ENCODE measurements at regions not wholly inside any gene's neighbourhood (a gene's known extent, or its start where the extent isn't known, plus 50 kb on each side); places are given as distances from the start of the nearest gene placed in this dataset.
A peak's percentile ranks its signal among the peaks of the same experiment; 100 is the strongest.

GRCh38 chr1:43038232-43038935 lies 79.7 kb upstream of the SLC2A1 start:
- Histone ChIP-seq H3K4me3 (no peak overlapping the region), H3K4me1 (replicated peaks in 1 of 2) (peaks cover 25 to 42% of the 10 kb centered on the region in 2 donors), H3K27ac (no peak overlapping the region)
- 17 to 100% (median 77%) methylated on average over 2 to 9 of the region's 9 CpGs for WGBS, 10 experiments
- ATAC-seq (replicated peaks in 6 of 8) = peak in 3 of 8 experiments; percentile 70 to 95 (median 84)
- in situ Hi-C loops (cut with MboI; ENCODE audit: low pct_unique_long_range_greater_than_20kb in 2 of 9, low sequenced_read_pairs in 9 of 9, unreplicated experiment in 9 of 9) = no loop called here

GRCh38 chr1:43037466-43037865 lies 78.8 kb upstream of the SLC2A1 start:
- WGBS, 10 experiments = 83 to 100% (median 97%) methylated on average over 1 to 6 of the region's 6 CpGs; no CpG with 5 or more reads in 4 of the 10 experiments
- H3K27ac ChIP-seq = no peak overlapping the region

DNA sequence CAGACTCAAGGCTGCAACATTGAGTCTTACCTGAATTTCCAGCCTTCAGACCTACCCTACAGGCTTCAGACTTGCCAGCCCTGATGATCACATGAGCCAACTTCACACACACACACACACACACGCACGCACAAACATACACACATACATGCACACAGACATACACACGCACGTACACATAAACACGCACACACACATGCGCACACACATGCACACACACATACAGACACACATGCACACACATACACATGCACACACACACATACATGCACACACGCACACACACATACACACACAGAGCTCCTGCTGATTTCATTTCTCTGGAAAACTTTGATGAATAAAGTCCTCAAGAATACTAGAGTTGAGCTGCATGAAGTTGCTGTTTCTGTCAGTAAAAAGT lies 78.3 kb upstream of the SLC2A1 start:
- in situ Hi-C loops (cut with MboI; ENCODE audit: low pct_unique_long_range_greater_than_20kb in 2 of 9, low sequenced_read_pairs in 9 of 9, unreplicated experiment in 9 of 9) = no loop called here
- 68 to 100% (median 92%) methylated on average over 2 to 4 of the region's 7 CpGs; no CpG with 5 or more reads in 5 of the 10 experiments for WGBS, 10 experiments
- no peak overlapping the region for H3K27ac ChIP-seq
- peaks cover 24 to 33% of the 10 kb centered on the region in 2 donors for H3K4me1 ChIP-seq (replicated peaks in 1 of 2)
- no peak overlapping the region for H3K4me3 ChIP-seq
- ATAC-seq (replicated peaks in 6 of 8) = peak in 4 of 8 experiments; percentile 7 to 17 (median 12)

More at GRCh38 chr1:43037466-43037865, 78.8 kb upstream of the SLC2A1 start:
- Histone ChIP-seq H3K4me1 (replicated peaks in 1 of 2) (peaks cover 24 to 38% of the 10 kb centered on the region in 2 donors), H3K4me3 (no peak overlapping the region)
- in situ Hi-C loops (cut with MboI; ENCODE audit: low pct_unique_long_range_greater_than_20kb in 2 of 9, low sequenced_read_pairs in 9 of 9, unreplicated experiment in 9 of 9) = no loop called here
- no peak for ATAC-seq (replicated peaks in 6 of 8)

- peak in 5 of 8 experiments; percentile 76 to 84 (median 82) for ATAC-seq (replicated peaks in 6 of 8)
Observed at GRCh38 chr1:43035821-43036741, 77.4 kb upstream of the SLC2A1 start.

GRCh38 chr1:43034778-43035177 lies 76.1 kb upstream of the SLC2A1 start:
- in situ Hi-C loops (cut with MboI; ENCODE audit: low pct_unique_long_range_greater_than_20kb in 2 of 9, low sequenced_read_pairs in 9 of 9, unreplicated experiment in 9 of 9) = no loop called here
- Histone ChIP-seq H3K4me1 (replicated peaks in 1 of 2) (peaks cover 24 to 30% of the 10 kb centered on the region in 2 donors), H3K4me3 (no peak overlapping the region), H3K27ac (no peak overlapping the region)
- 57 to 100% (median 91%) methylated on average over 1 to 4 of the region's 4 CpGs; no CpG with 5 or more reads in 4 of the 10 experiments for WGBS, 10 experiments
- ATAC-seq (replicated peaks in 6 of 8) = no peak

More at GRCh38 chr1:43035821-43036741, 77.4 kb upstream of the SLC2A1 start:
- Histone ChIP-seq H3K4me3 (no peak overlapping the region), H3K4me1 (replicated peaks in 1 of 2) (peaks cover 24 to 30% of the 10 kb centered on the region in 2 donors), H3K27ac (peak overlapping the region; percentile 8 to 64)
- WGBS, 10 experiments = 19 to 76% (median 42%) methylated on average over 1 to 20 of the region's 24 CpGs; no CpG with 5 or more reads in 2 of the 10 experiments
- in situ Hi-C loops (cut with MboI; ENCODE audit: low pct_unique_long_range_greater_than_20kb in 2 of 9, low sequenced_read_pairs in 9 of 9, unreplicated experiment in 9 of 9) = no loop called here

- in situ Hi-C loops (cut with MboI; ENCODE audit: low pct_unique_long_range_greater_than_20kb in 2 of 9, low sequenced_read_pairs in 9 of 9, unreplicated experiment in 9 of 9) = no loop called here
- ATAC-seq (replicated peaks in 6 of 8) = peak in 2 of 8 experiments; percentile 28 to 30
- Histone ChIP-seq H3K27ac (no peak overlapping the region), H3K4me1 (replicated peaks in 1 of 2) (peaks cover 20 to 28% of the 10 kb centered on the region in 2 donors), H3K4me3 (no peak overlapping the region)
- 43% methylated on average over 1 of the region's 3 CpGs; no CpG with 5 or more reads in 9 of the 10 experiments for WGBS, 10 experiments
Observed at GRCh38 chr1:43034195-43034658, 75.6 kb upstream of the SLC2A1 start.

GRCh38 chr1:43031316-43032203 lies 72.9 kb upstream of the SLC2A1 start:
- H3K4me1 ChIP-seq (replicated peaks in 1 of 2) = peaks cover 25 to 32% of the 10 kb centered on the region in 2 donors
- no peak overlapping the region for H3K4me3 ChIP-seq
- no peak for ATAC-seq (replicated peaks in 6 of 8)
- no peak overlapping the region for H3K27ac ChIP-seq
- in situ Hi-C loops (cut with MboI; ENCODE audit: low pct_unique_long_range_greater_than_20kb in 2 of 9, low sequenced_read_pairs in 9 of 9, unreplicated experiment in 9 of 9) = no loop called here
- 57 to 100% (median 91%) methylated on average over 2 to 14 of the region's 14 CpGs; no CpG with 5 or more reads in 1 of the 10 experiments for WGBS, 10 experiments

- in situ Hi-C loops (cut with MboI; ENCODE audit: low pct_unique_long_range_greater_than_20kb in 2 of 9, low sequenced_read_pairs in 9 of 9, unreplicated experiment in 9 of 9) = no loop called here
Observed at GRCh38 chr1:43024905-43025304, 66.2 kb upstream of the SLC2A1 start.

GRCh38 chr1:43021547-43022474 lies 63.1 kb upstream of the SLC2A1 start:
- Histone ChIP-seq H3K27ac (no peak overlapping the region), H3K4me3 (no peak overlapping the region), H3K4me1 (replicated peaks in 1 of 2) (no peaks in the 10 kb centered on the region)
- WGBS, 10 experiments = 20 to 100% (median 76%) methylated on average over 2 to 13 of the region's 14 CpGs
- peak; percentile 23 to 71 (median 35) for ATAC-seq (replicated peaks in 6 of 8)
- in situ Hi-C loops (cut with MboI; ENCODE audit: low pct_unique_long_range_greater_than_20kb in 2 of 9, low sequenced_read_pairs in 9 of 9, unreplicated experiment in 9 of 9) = no loop called here

More at GRCh38 chr1:43024905-43025304, 66.2 kb upstream of the SLC2A1 start:
- no peak overlapping the region for H3K4me3 ChIP-seq
- H3K4me1 ChIP-seq (replicated peaks in 1 of 2) = peaks cover 15 to 18% of the 10 kb centered on the region in 2 donors
- ATAC-seq (replicated peaks in 6 of 8) = no peak
- H3K27ac ChIP-seq = no peak overlapping the region
- 42 to 100% (median 75%) methylated on average over 1 to 6 of the region's 7 CpGs; no CpG with 5 or more reads in 1 of the 10 experiments for WGBS, 10 experiments

GRCh38 chr1:43019226-43019625 lies 60.6 kb upstream of the SLC2A1 start:
- in situ Hi-C loops (cut with MboI; ENCODE audit: low pct_unique_long_range_greater_than_20kb in 2 of 9, low sequenced_read_pairs in 9 of 9, unreplicated experiment in 9 of 9) = no loop called here
- Histone ChIP-seq H3K4me1 (replicated peaks in 1 of 2) (peaks cover 0 to 3% of the 10 kb centered on the region in 2 donors), H3K27ac (no peak overlapping the region), H3K4me3 (no peak overlapping the region)
- WGBS, 10 experiments = 20 to 95% (median 87%) methylated on average over 1 to 3 of the region's 3 CpGs; no CpG with 5 or more reads in 6 of the 10 experiments
- ATAC-seq (replicated peaks in 6 of 8) = no peak

DNA sequence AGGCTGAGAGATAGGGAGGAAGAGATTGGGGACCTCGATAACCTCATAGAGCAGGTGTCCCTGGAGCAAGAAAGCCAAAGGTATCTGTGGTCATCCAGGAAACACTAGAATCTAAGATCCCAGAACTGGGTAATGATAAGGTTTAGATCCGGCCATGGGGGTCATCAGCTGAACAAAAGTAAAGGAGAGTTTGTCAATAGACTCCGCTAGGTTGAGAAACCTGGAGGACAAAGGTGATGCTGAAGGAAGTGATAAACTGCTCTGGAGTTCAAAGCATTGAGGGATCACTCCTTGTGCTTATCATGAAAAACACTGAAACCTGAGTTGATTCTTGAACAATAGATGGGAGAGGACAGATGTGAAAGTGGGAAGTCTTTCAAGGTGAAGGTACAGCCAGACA lies 59.5 kb upstream of the SLC2A1 start:
- H3K4me1 ChIP-seq (replicated peaks in 1 of 2) = peaks cover 0 to 3% of the 10 kb centered on the region in 2 donors
- in situ Hi-C loops (cut with MboI; ENCODE audit: low pct_unique_long_range_greater_than_20kb in 2 of 9, low sequenced_read_pairs in 9 of 9, unreplicated experiment in 9 of 9) = no loop called here
- 40 to 100% (median 93%) methylated on average over 1 to 3 of the region's 3 CpGs; no CpG with 5 or more reads in 1 of the 10 experiments for WGBS, 10 experiments
- H3K27ac ChIP-seq = no peak overlapping the region
- ATAC-seq (replicated peaks in 6 of 8) = no peak
- no peak overlapping the region for H3K4me3 ChIP-seq
